A549 (cell line): ENCODE measurements at regions not wholly inside any gene's neighbourhood (a gene's known extent, or its start where the extent isn't known, plus 50 kb on each side); places are given as distances from the start of the nearest gene placed in this dataset.

Experiments used
- ATAC-seq, 2 experiments: fragments of 200-7000 bp in 1 of 2; fragments of >200 bp in 1 of 2; cut with Nextera tagmentation in 1 of 2; cut with Tn5 transposase in 1 of 2; 3 replicates each; pipeline versions ENCODE4 v1.8.0 to v1.9.1; 2018 to 2020; ENCODE audit warnings: mild to moderate bottlenecking in 1 of 2, moderate library complexity in 1 of 2
- CTCF ChIA-PET: fragments of 300-600 bp; sonication (Branson Sonifier 250); formaldehyde crosslinking; extraction: SDS; loops from one replicate; lab custom pipeline; 2021; ENCODE audit warnings: antibody characterized with exemption, inconsistent platforms; lab: Yijun Ruan, JAX
- POLR2A ChIA-PET: fragments of 350-600 bp; formaldehyde crosslinking; extraction: SDS; loops from one replicate; lab custom pipeline; 2021; ENCODE audit warnings: antibody characterized with exemption, inconsistent platforms; lab: Yijun Ruan, JAX
- DNase-seq, 2 experiments: peaks; one replicate each; pipeline versions ENCODE4 v3.0.0 to v3.0.0-alpha.2; 2011 to 2016; ENCODE audit warnings: low read depth in 1 of 2, low spot score in 1 of 2
- FAIRE-seq: peaks from 2 replicates; lab custom pipeline; 2011; peaks lifted over from hg19 to GRCh38; lab: Jason Lieb, UNC
- H3K27ac ChIP-seq, 2 experiments: fragments of >200 bp; sonication (Bioruptor Twin); formaldehyde crosslinking; 3 replicates each; pipeline ENCODE4 v1.5.1; 2016 to 2017
- H3K4me1 ChIP-seq: fragments of >200 bp; sonication (Bioruptor Twin); formaldehyde crosslinking; 3 replicates; pipeline ENCODE4 v1.6.1; 2016
- H3K4me2 ChIP-seq: fragments of >200 bp; sonication (Bioruptor Twin); formaldehyde crosslinking; 3 replicates; pipeline ENCODE4 v1.6.1; 2016
- H3K4me3 ChIP-seq: fragments of >200 bp; sonication (Bioruptor Twin); formaldehyde crosslinking; 3 replicates; pipeline ENCODE4 v1.5.1; 2016
- H3K9me3 ChIP-seq: fragments of >200 bp; sonication (Bioruptor Twin); formaldehyde crosslinking; 3 replicates; pipeline ENCODE4 v1.6.1; 2016
- CBX8 ChIP-seq: fragments of 200-600 bp; sonication (generic); IDR thresholded peaks from 2 replicates; pipeline ENCODE4 v1.6.1; 2016
- ESRRA ChIP-seq: fragments of 150-350 bp; IDR thresholded peaks from 2 replicates; pipeline ENCODE4 v1.6.1; 2014; ENCODE audit warnings: mild to moderate bottlenecking, low read length, borderline replicate concordance
- FOXS1 ChIP-seq: fragments of 250-450 bp; sonication (Bioruptor Pico); IDR thresholded peaks from 2 replicates; pipeline ENCODE4 v1.5.0; 2020; ENCODE audit warnings: mild to moderate bottlenecking, moderate library complexity
- HDAC2 ChIP-seq: fragments of 200-600 bp; sonication (generic); IDR thresholded peaks from 2 replicates; pipeline ENCODE4 v1.6.1; 2016
- HEYL ChIP-seq: fragments of 250-450 bp; sonication (Bioruptor Pico); IDR thresholded peaks from 2 replicates; pipeline ENCODE4 v1.8.0; 2021; ENCODE audit warnings: mild to moderate bottlenecking, moderate library complexity
- HOXB13 ChIP-seq: fragments of 250-450 bp; sonication (Bioruptor Pico); IDR thresholded peaks from 2 replicates; pipeline ENCODE4 v1.5.0; 2020; ENCODE audit warnings: low read depth, mild to moderate bottlenecking, moderate library complexity
- JUNB ChIP-seq: fragments of >200 bp; sonication (Bioruptor Twin); formaldehyde crosslinking; IDR thresholded peaks from 2 replicates; pipeline ENCODE4 v1.6.1; 2016
- KDM1A ChIP-seq: fragments of 200-600 bp; sonication (generic); IDR thresholded peaks from 2 replicates; pipeline ENCODE4 v1.6.1; 2016; ENCODE audit warnings: low read depth, mild to moderate bottlenecking
- MAZ ChIP-seq: fragments of 150-350 bp; IDR thresholded peaks from 2 replicates; pipeline ENCODE4 v1.6.1; 2014; ENCODE audit warnings: antibody characterized with exemption, low read depth, low read length, borderline replicate concordance
- MYC ChIP-seq: IDR thresholded peaks from 2 replicates; pipeline ENCODE4 v1.6.1; 2012; ENCODE audit warnings: mild to moderate bottlenecking, inconsistent platforms, low read length, improper control_type of control experiment, borderline replicate concordance
- NR3C1 ChIP-seq: fragments of >200 bp; sonication (Bioruptor Twin); formaldehyde crosslinking; IDR thresholded peaks from 3 replicates; pipeline ENCODE4 v1.6.1; 2017
- POLR2A ChIP-seq: IDR thresholded peaks from 2 replicates; pipeline ENCODE4 v1.6.1; 2012; ENCODE audit warnings: mild to moderate bottlenecking, low read length
- RAD21 ChIP-seq, 2 experiments: fragments of >200 bp in 1 of 2; sonication (Bioruptor Twin) in 1 of 2; formaldehyde crosslinking in 1 of 2; IDR thresholded peaks in 1 of 2; conservative IDR thresholded peaks in 1 of 2; 2 replicates in 1 of 2; 3 replicates in 1 of 2; pipeline ENCODE4 v1.6.1; 2012 to 2018; ENCODE audit warnings: inconsistent platforms in 1 of 2
- TP53 ChIP-seq: fragments of 250-450 bp; sonication (Bioruptor Pico); IDR thresholded peaks from 2 replicates; pipeline ENCODE4 v1.5.0; 2021; ENCODE audit warnings: mild to moderate bottlenecking, moderate library complexity
- WGBS: methylation state at CpG from one replicate; pipeline ENCODE4 v1.1.6; 2017; ENCODE audit errors: missing lambda C conversion rate; 5-methylcytosine and 5-hydroxymethylcytosine counted together
- TF ChIP-seq, protein P1 (sequence below): fragments of 250-450 bp; sonication (Bioruptor Pico); IDR thresholded peaks from 2 replicates; pipeline ENCODE4 v1.5.0; 2021; ENCODE audit warnings: mild to moderate bottlenecking, moderate library complexity, borderline replicate concordance
- TF ChIP-seq, protein P2 (sequence below): IDR thresholded peaks from 2 replicates; pipeline ENCODE4 v1.6.1; 2012
- TF ChIP-seq, protein P3 (sequence below): fragments of >200 bp; sonication (Bioruptor Twin); formaldehyde crosslinking; IDR thresholded peaks from 3 replicates; pipeline ENCODE4 v1.5.1; 2016
- TF ChIP-seq, protein P4 (sequence below): fragments of 200-600 bp; sonication (generic); IDR thresholded peaks from 2 replicates; pipeline ENCODE4 v1.6.1; 2016; ENCODE audit warnings: antibody characterized with exemption, mild to moderate bottlenecking, moderate library complexity
- TF ChIP-seq, protein P5 (sequence below): fragments of 250-450 bp; sonication (Bioruptor Pico); IDR thresholded peaks from 2 replicates; pipeline ENCODE4 v1.5.0; 2020; ENCODE audit warnings: low read depth, mild to moderate bottlenecking, moderate library complexity

DNA sequence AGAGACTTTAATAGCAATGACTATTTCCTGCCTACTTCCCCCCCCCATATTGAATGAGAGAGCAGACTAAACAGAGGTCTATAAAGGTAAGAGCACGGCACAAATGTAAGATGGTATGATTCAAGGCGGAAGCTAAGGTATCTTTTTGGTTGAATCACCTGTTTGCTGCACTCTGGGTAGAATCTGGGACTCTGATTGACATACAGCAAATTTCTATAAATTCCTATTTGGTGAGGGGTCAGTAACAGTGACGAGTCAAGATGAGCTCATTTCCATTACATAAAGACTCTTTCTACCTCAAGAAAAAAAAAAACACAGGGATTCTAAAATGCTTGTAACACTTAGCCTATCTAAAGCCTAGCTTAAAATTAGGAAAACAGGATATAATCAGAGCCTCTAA lies 297.3 kb downstream of the TNS1 start:
- ChIA-PET POLR2A (no interaction called here), CTCF (interaction anchor here (1.6 to 1.9 kb wide), 2 partner anchors 8 to 55 kb away, joined by 3 to 12 read pairs; no protein-coding TSS in a partner anchor)
- no peaks in the 10 kb centered on the region for H3K9me3 ChIP-seq
- no peak for ATAC-seq
- no peak overlapping the region for H3K4me2 ChIP-seq
- no peaks in the 10 kb centered on the region for H3K4me1 ChIP-seq
- no peak for DNase-seq
- FAIRE-seq: no peak
- no peak overlapping the region for H3K27ac ChIP-seq
- H3K4me3 ChIP-seq: no peak overlapping the region
- TF ChIP-seq FOXS1 (CRISPR knock-in tag) (no peak), MAZ (no peak), HEYL (CRISPR knock-in tag) (no peak), ESRRA (no peak)
- TF ChIP-seq, all 56 proteins: peak for 0
- WGBS: 45% methylated on average over 2 of the region's 3 CpGs

DNA sequence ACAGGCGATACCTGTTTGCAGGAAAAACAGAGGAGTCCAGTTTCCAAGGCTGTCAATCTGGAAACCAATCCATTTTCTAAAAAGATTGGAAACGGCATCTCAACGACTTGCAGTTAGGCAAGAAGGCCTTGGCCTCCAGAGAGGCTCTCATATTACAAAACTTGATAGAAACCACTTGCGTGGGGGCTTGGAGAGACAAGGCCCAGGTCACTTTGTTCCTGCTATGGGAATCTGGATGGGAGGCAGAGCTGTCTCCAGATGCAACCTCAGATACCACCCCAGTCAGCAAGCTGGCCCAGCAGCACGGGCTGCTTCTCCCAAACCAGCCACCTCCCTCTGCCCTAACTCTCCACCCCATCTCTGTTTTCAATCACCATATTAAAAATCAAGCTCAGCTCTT lies 298.8 kb downstream of the TNS1 start:
- TF ChIP-seq, protein P1, sequence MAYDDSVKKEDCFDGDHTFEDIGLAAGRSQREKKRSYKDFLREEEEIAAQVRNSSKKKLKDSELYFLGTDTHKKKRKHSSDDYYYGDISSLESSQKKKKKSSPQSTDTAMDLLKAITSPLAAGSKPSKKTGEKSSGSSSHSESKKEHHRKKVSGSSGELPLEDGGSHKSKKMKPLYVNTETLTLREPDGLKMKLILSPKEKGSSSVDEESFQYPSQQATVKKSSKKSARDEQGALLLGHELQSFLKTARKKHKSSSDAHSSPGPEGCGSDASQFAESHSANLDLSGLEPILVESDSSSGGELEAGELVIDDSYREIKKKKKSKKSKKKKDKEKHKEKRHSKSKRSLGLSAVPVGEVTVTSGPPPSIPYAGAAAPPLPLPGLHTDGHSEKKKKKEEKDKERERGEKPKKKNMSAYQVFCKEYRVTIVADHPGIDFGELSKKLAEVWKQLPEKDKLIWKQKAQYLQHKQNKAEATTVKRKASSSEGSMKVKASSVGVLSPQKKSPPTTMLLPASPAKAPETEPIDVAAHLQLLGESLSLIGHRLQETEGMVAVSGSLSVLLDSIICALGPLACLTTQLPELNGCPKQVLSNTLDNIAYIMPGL (CRISPR knock-in tag): no peak
- TF ChIP-seq, protein P2, sequence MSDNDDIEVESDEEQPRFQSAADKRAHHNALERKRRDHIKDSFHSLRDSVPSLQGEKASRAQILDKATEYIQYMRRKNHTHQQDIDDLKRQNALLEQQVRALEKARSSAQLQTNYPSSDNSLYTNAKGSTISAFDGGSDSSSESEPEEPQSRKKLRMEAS: no peak
- TF ChIP-seq, protein P3, sequence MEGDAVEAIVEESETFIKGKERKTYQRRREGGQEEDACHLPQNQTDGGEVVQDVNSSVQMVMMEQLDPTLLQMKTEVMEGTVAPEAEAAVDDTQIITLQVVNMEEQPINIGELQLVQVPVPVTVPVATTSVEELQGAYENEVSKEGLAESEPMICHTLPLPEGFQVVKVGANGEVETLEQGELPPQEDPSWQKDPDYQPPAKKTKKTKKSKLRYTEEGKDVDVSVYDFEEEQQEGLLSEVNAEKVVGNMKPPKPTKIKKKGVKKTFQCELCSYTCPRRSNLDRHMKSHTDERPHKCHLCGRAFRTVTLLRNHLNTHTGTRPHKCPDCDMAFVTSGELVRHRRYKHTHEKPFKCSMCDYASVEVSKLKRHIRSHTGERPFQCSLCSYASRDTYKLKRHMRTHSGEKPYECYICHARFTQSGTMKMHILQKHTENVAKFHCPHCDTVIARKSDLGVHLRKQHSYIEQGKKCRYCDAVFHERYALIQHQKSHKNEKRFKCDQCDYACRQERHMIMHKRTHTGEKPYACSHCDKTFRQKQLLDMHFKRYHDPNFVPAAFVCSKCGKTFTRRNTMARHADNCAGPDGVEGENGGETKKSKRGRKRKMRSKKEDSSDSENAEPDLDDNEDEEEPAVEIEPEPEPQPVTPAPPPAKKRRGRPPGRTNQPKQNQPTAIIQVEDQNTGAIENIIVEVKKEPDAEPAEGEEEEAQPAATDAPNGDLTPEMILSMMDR: no peak
- TF ChIP-seq, protein P4, sequence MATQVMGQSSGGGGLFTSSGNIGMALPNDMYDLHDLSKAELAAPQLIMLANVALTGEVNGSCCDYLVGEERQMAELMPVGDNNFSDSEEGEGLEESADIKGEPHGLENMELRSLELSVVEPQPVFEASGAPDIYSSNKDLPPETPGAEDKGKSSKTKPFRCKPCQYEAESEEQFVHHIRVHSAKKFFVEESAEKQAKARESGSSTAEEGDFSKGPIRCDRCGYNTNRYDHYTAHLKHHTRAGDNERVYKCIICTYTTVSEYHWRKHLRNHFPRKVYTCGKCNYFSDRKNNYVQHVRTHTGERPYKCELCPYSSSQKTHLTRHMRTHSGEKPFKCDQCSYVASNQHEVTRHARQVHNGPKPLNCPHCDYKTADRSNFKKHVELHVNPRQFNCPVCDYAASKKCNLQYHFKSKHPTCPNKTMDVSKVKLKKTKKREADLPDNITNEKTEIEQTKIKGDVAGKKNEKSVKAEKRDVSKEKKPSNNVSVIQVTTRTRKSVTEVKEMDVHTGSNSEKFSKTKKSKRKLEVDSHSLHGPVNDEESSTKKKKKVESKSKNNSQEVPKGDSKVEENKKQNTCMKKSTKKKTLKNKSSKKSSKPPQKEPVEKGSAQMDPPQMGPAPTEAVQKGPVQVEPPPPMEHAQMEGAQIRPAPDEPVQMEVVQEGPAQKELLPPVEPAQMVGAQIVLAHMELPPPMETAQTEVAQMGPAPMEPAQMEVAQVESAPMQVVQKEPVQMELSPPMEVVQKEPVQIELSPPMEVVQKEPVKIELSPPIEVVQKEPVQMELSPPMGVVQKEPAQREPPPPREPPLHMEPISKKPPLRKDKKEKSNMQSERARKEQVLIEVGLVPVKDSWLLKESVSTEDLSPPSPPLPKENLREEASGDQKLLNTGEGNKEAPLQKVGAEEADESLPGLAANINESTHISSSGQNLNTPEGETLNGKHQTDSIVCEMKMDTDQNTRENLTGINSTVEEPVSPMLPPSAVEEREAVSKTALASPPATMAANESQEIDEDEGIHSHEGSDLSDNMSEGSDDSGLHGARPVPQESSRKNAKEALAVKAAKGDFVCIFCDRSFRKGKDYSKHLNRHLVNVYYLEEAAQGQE: no peak
- no peak for TF ChIP-seq RAD21 (conservative IDR thresholded peaks at IDR 0.05 in 1 of 2, IDR thresholded peaks at IDR 0.05 in 1 of 2)
- ChIA-PET CTCF (interaction anchor here (1.6 to 1.9 kb wide), 2 partner anchors 9 to 54 kb away, joined by 3 to 12 read pairs; no protein-coding TSS in a partner anchor), POLR2A (no interaction called here)
- H3K27ac ChIP-seq: no peak overlapping the region
- no peaks in the 10 kb centered on the region for H3K9me3 ChIP-seq
- no peak for DNase-seq
- no peak for ATAC-seq
- 46% methylated on average over 5 of the region's 5 CpGs for WGBS
- no peaks in the 10 kb centered on the region for H3K4me1 ChIP-seq
- H3K4me2 ChIP-seq: no peak overlapping the region
- FAIRE-seq: no peak
- H3K4me3 ChIP-seq: no peak overlapping the region

DNA sequence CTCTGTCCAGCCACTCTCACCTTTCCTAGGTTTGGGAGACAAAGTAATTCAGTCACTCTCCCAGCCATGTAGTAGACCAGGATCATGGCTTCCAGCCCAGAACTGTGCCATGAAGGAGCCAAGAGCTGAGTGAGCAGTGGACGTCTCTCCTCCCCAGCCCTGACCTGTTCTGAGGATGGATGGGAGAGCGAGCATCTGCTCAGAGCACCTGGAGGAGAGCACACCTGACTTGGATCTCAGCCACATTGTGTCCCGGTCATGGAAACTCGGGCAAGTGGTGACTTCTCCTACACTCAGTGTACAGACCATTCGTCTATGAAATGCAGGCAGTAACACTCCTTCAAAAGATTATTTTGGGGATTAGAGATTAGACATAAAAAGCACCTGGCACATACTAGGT lies 299.7 kb downstream of the TNS1 start:
- H3K4me1 ChIP-seq: no peaks in the 10 kb centered on the region
- POLR2A ChIA-PET: no interaction called here
- H3K4me2 ChIP-seq: no peak overlapping the region
- no peak overlapping the region for H3K27ac ChIP-seq
- ATAC-seq (no peak), FAIRE-seq (no peak), DNase-seq (no peak)
- CTCF ChIA-PET: interaction anchor here (1.0 kb wide), 2 partner anchors 10 to 1021 kb away, joined by 3 to 4 read pairs; no protein-coding TSS in a partner anchor
- 63% methylated on average over 5 of the region's 5 CpGs for WGBS
- no peaks in the 10 kb centered on the region for H3K9me3 ChIP-seq
- no peak overlapping the region for H3K4me3 ChIP-seq
- no peak for TF ChIP-seq ESRRA
- no peak for TF ChIP-seq CBX8
- TF ChIP-seq NR3C1: no peak
- no peak for TF ChIP-seq HDAC2
- TF ChIP-seq, protein P5, sequence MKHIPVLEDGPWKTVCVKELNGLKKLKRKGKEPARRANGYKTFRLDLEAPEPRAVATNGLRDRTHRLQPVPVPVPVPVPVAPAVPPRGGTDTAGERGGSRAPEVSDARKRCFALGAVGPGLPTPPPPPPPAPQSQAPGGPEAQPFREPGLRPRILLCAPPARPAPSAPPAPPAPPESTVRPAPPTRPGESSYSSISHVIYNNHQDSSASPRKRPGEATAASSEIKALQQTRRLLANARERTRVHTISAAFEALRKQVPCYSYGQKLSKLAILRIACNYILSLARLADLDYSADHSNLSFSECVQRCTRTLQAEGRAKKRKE (CRISPR knock-in tag): no peak
- TF ChIP-seq, protein P3: no peak
- no peak for TF ChIP-seq HOXB13 (CRISPR knock-in tag)
- TF ChIP-seq TP53: no peak
- no peak for TF ChIP-seq JUNB
- no peak for TF ChIP-seq KDM1A
- TF ChIP-seq, protein P1 (CRISPR knock-in tag): no peak
- TF ChIP-seq MYC: no peak
- no peak for TF ChIP-seq POLR2A
